IMR-90 (cell line): ENCODE measurements at regions not wholly inside any gene's neighbourhood (a gene's known extent, or its start where the extent isn't known, plus 50 kb on each side); places are given as distances from the start of the nearest gene placed in this dataset.

Source experiments
- ATAC-seq: fragments of 200-7000 bp; cut with Tn5 transposase; 2 replicates; pipeline ENCODE4 v1.9.1; 2020; ENCODE audit warnings: low read depth, mild to moderate bottlenecking, moderate library complexity
- BruUV-seq: library from RNA; stranded (reverse); fragments of 400-500 nt; replicated peaks from 2 replicates; lab custom pipeline; 2021; lab: Mats Ljungman, UMichigan
- CTCF ChIA-PET: fragments of 300-600 bp; formaldehyde crosslinking; extraction: SDS; loops from one replicate; lab custom pipeline; 2021; ENCODE audit warnings: antibody characterized with exemption; lab: Yijun Ruan, JAX
- POLR2A ChIA-PET: fragments of 300-600 bp; sonication (Branson Sonifier 250); formaldehyde crosslinking; loops from one replicate; lab custom pipeline; 2022; ENCODE audit warnings: antibody characterized with exemption; ENCODE audit not compliant: unreplicated experiment; lab: Charles Lee
- DNase-seq: peaks from one replicate; pipeline ENCODE4 v3.0.0; 2013
- H2AFZ ChIP-seq: replicated peaks from 2 replicates; pipeline ENCODE3; 2013; ENCODE audit warnings: low read length, mild to moderate bottlenecking; ENCODE audit not compliant: poor library complexity
- H2AK5ac ChIP-seq: 2 replicates; pipeline ENCODE4 v1.6.1; 2013; ENCODE audit warnings: low read depth, low read length, inconsistent platforms
- H2AK9ac ChIP-seq: replicated peaks from 2 replicates; pipeline ENCODE3; 2013; ENCODE audit warnings: mild to moderate bottlenecking, low read depth, low read length, moderate library complexity; ENCODE audit not compliant: poor library complexity
- H2BK120ac ChIP-seq: 2 replicates; pipeline ENCODE4 v1.6.1; 2013; ENCODE audit warnings: low read depth, low read length, inconsistent platforms
- H2BK15ac ChIP-seq: 3 replicates; pipeline ENCODE4 v1.6.1; 2013; ENCODE audit warnings: low read depth, low read length, inconsistent platforms
- H2BK20ac ChIP-seq: 2 replicates; pipeline ENCODE4 v1.6.1; 2013; ENCODE audit warnings: low read depth, mild to moderate bottlenecking, inconsistent platforms, low read length, moderate library complexity
- H2BK5ac ChIP-seq: 2 replicates; pipeline ENCODE4 v1.6.1; 2013; ENCODE audit warnings: mild to moderate bottlenecking, low read depth, low read length, inconsistent platforms; ENCODE audit not compliant: poor library complexity, severe bottlenecking
- H3K14ac ChIP-seq: replicated peaks from 2 replicates; pipeline ENCODE4 v1.6.1; 2013; ENCODE audit warnings: low read depth, low read length, inconsistent platforms
- H3K18ac ChIP-seq: 2 replicates; pipeline ENCODE4 v1.6.1; 2013; ENCODE audit warnings: low read depth, low read length, control low read depth
- H3K23ac ChIP-seq: 2 replicates; pipeline ENCODE4 v1.6.1; 2013; ENCODE audit warnings: low read depth, low read length, inconsistent platforms
- H3K27ac ChIP-seq: 2 replicates; pipeline ENCODE4 v1.5.1; 2013; ENCODE audit warnings: mild to moderate bottlenecking, control low read depth, low read length; ENCODE audit not compliant: insufficient read depth
- H3K27me3 ChIP-seq: 2 replicates; pipeline ENCODE4 v1.6.1; 2013; ENCODE audit warnings: low read length; ENCODE audit not compliant: control insufficient read depth, insufficient read depth
- H3K36me3 ChIP-seq: 2 replicates; pipeline ENCODE4 v1.6.1; 2013; ENCODE audit warnings: low read length, mixed read lengths; ENCODE audit not compliant: control insufficient read depth, insufficient read depth
- H3K4ac ChIP-seq: 2 replicates; pipeline ENCODE4 v1.6.1; 2013; ENCODE audit warnings: low read depth, low read length, inconsistent platforms
- H3K4me1 ChIP-seq: 2 replicates; pipeline ENCODE4 v1.6.1; 2013; ENCODE audit warnings: low read length, mixed read lengths; ENCODE audit not compliant: control insufficient read depth, insufficient read depth
- H3K4me2 ChIP-seq: 2 replicates; pipeline ENCODE4 v1.6.1; 2013; ENCODE audit warnings: low read depth, mild to moderate bottlenecking, control low read depth, low read length, moderate library complexity
- H3K4me3 ChIP-seq: 2 replicates; pipeline ENCODE4 v1.5.1; 2013; ENCODE audit warnings: low read depth, mild to moderate bottlenecking, control low read depth, low read length, moderate library complexity; ENCODE audit not compliant: insufficient read depth
- H3K56ac ChIP-seq: 2 replicates; pipeline ENCODE4 v1.6.1; 2013; ENCODE audit warnings: low read length, inconsistent platforms; ENCODE audit not compliant: insufficient read depth; ENCODE audit errors: extremely low read depth
- H3K79me1 ChIP-seq, 2 experiments: 2 replicates each; pipeline ENCODE4 v1.6.1; 2013; ENCODE audit warnings: low read length in 2 of 2, inconsistent platforms in 1 of 2, low read depth in 1 of 2
- H3K9ac ChIP-seq: 2 replicates; pipeline ENCODE4 v1.6.1; 2013; ENCODE audit warnings: low read depth, low read length, control low read depth
- H3K9me1 ChIP-seq: 2 replicates; pipeline ENCODE4 v1.6.1; 2013; ENCODE audit warnings: low read length, inconsistent platforms; ENCODE audit not compliant: insufficient read depth
- H3K9me3 ChIP-seq: 2 replicates; pipeline ENCODE4 v1.6.1; 2013; ENCODE audit warnings: low read length; ENCODE audit not compliant: control insufficient read depth, insufficient read depth
- H4K20me1 ChIP-seq: 2 replicates; pipeline ENCODE4 v1.6.1; 2013; ENCODE audit warnings: low read length, inconsistent platforms; ENCODE audit not compliant: insufficient read depth
- H4K5ac ChIP-seq: 2 replicates; pipeline ENCODE4 v1.6.1; 2013; ENCODE audit warnings: mild to moderate bottlenecking, low read depth, low read length, control low read depth
- H4K8ac ChIP-seq, 2 experiments: 2 replicates each; pipeline ENCODE4 v1.6.1; 2013; ENCODE audit warnings: low read depth in 2 of 2, low read length in 2 of 2, control low read depth in 1 of 2, inconsistent platforms in 1 of 2
- H4K91ac ChIP-seq: 2 replicates; pipeline ENCODE4 v1.6.1; 2013; ENCODE audit warnings: low read depth, low read length, inconsistent platforms; ENCODE audit not compliant: insufficient read depth
- BHLHE40 ChIP-seq: fragments of 150-350 bp; IDR thresholded peaks from 2 replicates; pipeline ENCODE4 v1.6.1; 2016; ENCODE audit warnings: mild to moderate bottlenecking, low read depth, low read length
- CEBPB ChIP-seq: IDR thresholded peaks from 2 replicates; pipeline ENCODE4 v1.6.1; 2012; ENCODE audit warnings: low read depth, low read length, improper control_type of control experiment
- CHD1 ChIP-seq: IDR thresholded peaks from 2 replicates; pipeline ENCODE4 v1.6.1; 2012; ENCODE audit warnings: low read depth, low read length, improper control_type of control experiment
- CTCF ChIP-seq: conservative IDR thresholded peaks from 2 replicates; pipeline ENCODE4 v1.5.1; 2012; ENCODE audit warnings: mild to moderate bottlenecking, low read depth, low read length, improper control_type of control experiment
- ELK1 ChIP-seq: fragments of 150-350 bp; IDR thresholded peaks from 2 replicates; pipeline ENCODE4 v1.6.1; 2016; ENCODE audit warnings: low read depth, mild to moderate bottlenecking, low read length, moderate library complexity, borderline replicate concordance
- FOS ChIP-seq: fragments of 150-350 bp; IDR thresholded peaks from 2 replicates; pipeline ENCODE4 v1.6.1; 2016; ENCODE audit warnings: low read depth, low read length
- MAFK ChIP-seq: IDR thresholded peaks from 2 replicates; pipeline ENCODE4 v1.6.1; 2012; ENCODE audit warnings: low read depth, low read length, improper control_type of control experiment
- MAZ ChIP-seq: IDR thresholded peaks from 2 replicates; pipeline ENCODE4 v1.6.1; 2012; ENCODE audit warnings: low read depth, mild to moderate bottlenecking, low read length, improper control_type of control experiment, moderate library complexity, borderline replicate concordance
- MXI1 ChIP-seq: IDR thresholded peaks from 2 replicates; pipeline ENCODE4 v1.6.1; 2012; ENCODE audit warnings: low read depth, mild to moderate bottlenecking, low read length, moderate library complexity, borderline replicate concordance
- POLR2A ChIP-seq: IDR thresholded peaks from 2 replicates; pipeline ENCODE4 v1.6.1; 2012; ENCODE audit warnings: mild to moderate bottlenecking, low read depth, low read length
- RAD21 ChIP-seq: IDR thresholded peaks from 2 replicates; pipeline ENCODE4 v1.6.1; 2012; ENCODE audit warnings: low read length, improper control_type of control experiment
- RFX5 ChIP-seq: IDR thresholded peaks from 2 replicates; pipeline ENCODE4 v1.8.0; 2012; ENCODE audit warnings: low read depth, mild to moderate bottlenecking, low read length, moderate library complexity
- SMC3 ChIP-seq: fragments of 150-350 bp; IDR thresholded peaks from 2 replicates; pipeline ENCODE4 v1.6.1; 2016; ENCODE audit warnings: low read depth, mild to moderate bottlenecking, antibody characterized with exemption, low read length, moderate library complexity
- USF2 ChIP-seq: fragments of 150-350 bp; IDR thresholded peaks from 2 replicates; pipeline ENCODE4 v1.6.1; 2017; ENCODE audit warnings: mild to moderate bottlenecking, antibody characterized with exemption, low read length, low read depth
- WGBS, 2 experiments: methylation state at CpG; one replicate each; pipeline versions ENCODE4 v1.1.5 to v1.1.7; 2013; ENCODE audit warnings: missing lambda C conversion rate in 2 of 2; ENCODE audit not compliant: insufficient read length in 1 of 2; ENCODE audit errors: extremely low coverage in 2 of 2; 5-methylcytosine and 5-hydroxymethylcytosine counted together
- dilution Hi-C: fragments of 300-500 bp; cut with HindIII; formaldehyde crosslinking; loops from one replicate; pipeline ENCODE4 v1.14.3; 2018; ENCODE audit warnings: low sequenced_read_pairs; ENCODE audit not compliant: unreplicated experiment
- in situ Hi-C: fragments of 300-500 bp; cut with MboI; formaldehyde crosslinking; loops from 3 replicates; pipeline ENCODE4 v1.14.3; 2019; ENCODE audit warnings: low sequenced_read_pairs, inconsistent platforms, mixed read lengths
- intact Hi-C: fragments of 100-400 bp; cut with micrococcal nuclease; formaldehyde crosslinking; loops from 2 replicates; pipeline ENCODE4 v1.10.0; 2022

- Histone ChIP-seq H2AK9ac (no peak overlapping the region), H3K9me3 (no peaks in the 10 kb centered on the region), H3K4me2 (no peak overlapping the region), H2AFZ (no peak overlapping the region), H4K8ac (no peak overlapping the region), H3K9ac (no peak overlapping the region), H2BK20ac (no peak overlapping the region), H3K36me3 (no peaks in the 10 kb centered on the region), H2BK120ac (no peak overlapping the region), H4K20me1 (no peaks in the 10 kb centered on the region), H3K79me1 (no peaks in the 10 kb centered on the region), H3K4me3 (no peak overlapping the region), H2AK5ac (no peak overlapping the region), H3K18ac (no peak overlapping the region), H4K5ac (no peak overlapping the region), H4K91ac (no peak overlapping the region), H2BK15ac (no peak overlapping the region), H2BK5ac (no peak overlapping the region), H3K56ac (no peak overlapping the region), H3K27ac (no peak overlapping the region), H3K4ac (no peak overlapping the region), H3K27me3 (peaks cover 50% of the 10 kb centered on the region), H3K14ac (no peak overlapping the region), H3K4me1 (no peaks in the 10 kb centered on the region), H3K9me1 (no peaks in the 10 kb centered on the region), H3K23ac (no peak overlapping the region)
- in situ Hi-C loops = no loop called here
- ChIA-PET CTCF (interaction anchor here (1.3 kb wide), 1 partner anchor 150 kb away, joined by 3 read pairs; the partner anchor contains the start of gene UNC5CL), POLR2A (no interaction called here)
- no peak for ATAC-seq
- WGBS, 2 experiments = no CpG with 5 or more reads among the region's 7 CpGs
- dilution Hi-C loops = no loop called here
- BruUV-seq = no TSS peak
- intact Hi-C loops = no loop called here
- no peak for TF ChIP-seq FOS
- no peak for TF ChIP-seq MAZ
- no peak for TF ChIP-seq RAD21
- no peak for TF ChIP-seq MAFK
- no peak for TF ChIP-seq POLR2A
- no peak for TF ChIP-seq MXI1
- no peak for TF ChIP-seq USF2
- no peak for TF ChIP-seq BHLHE40
- TF ChIP-seq SMC3 = no peak
- no peak for TF ChIP-seq CEBPB
- no peak for TF ChIP-seq CHD1
- TF ChIP-seq RFX5 = no peak
- no peak for TF ChIP-seq CTCF
- TF ChIP-seq ELK1 = no peak
- no peak for DNase-seq
Observed at GRCh38 chr6:40889137-40889832, 149.7 kb downstream of the UNC5CL start.
